Mesenchymal stem cell (in vitro differentiated cells and primary cell): ENCODE measurements at regions not wholly inside any gene's neighbourhood (a gene's known extent, or its start where the extent isn't known, plus 50 kb on each side); places are given as distances from the start of the nearest gene placed in this dataset.

Experiments
- DNase-seq: peaks from one replicate; pipeline ENCODE4 v3.0.0-alpha.2; 2013
- H2AFZ ChIP-seq: one replicate; pipeline ENCODE4 v1.6.1; 2013; ENCODE audit warnings: low read depth, mild to moderate bottlenecking, control low read depth, inconsistent platforms, low read length, moderate library complexity
- H2AK5ac ChIP-seq: 2 replicates; pipeline ENCODE4 v1.6.1; 2013; ENCODE audit warnings: low read length, moderate library complexity, mild to moderate bottlenecking, inconsistent platforms; ENCODE audit not compliant: severe bottlenecking
- H2BK120ac ChIP-seq: one replicate; pipeline ENCODE4 v1.6.1; 2013; ENCODE audit warnings: low read depth, mild to moderate bottlenecking, inconsistent platforms, low read length, moderate library complexity
- H2BK12ac ChIP-seq, 2 experiments: one replicate each; pipeline ENCODE4 v1.6.1; 2013; ENCODE audit warnings: inconsistent platforms in 2 of 2, low read length in 2 of 2, mild to moderate bottlenecking in 2 of 2, moderate library complexity in 2 of 2, control low read depth in 1 of 2
- H2BK15ac ChIP-seq: one replicate; pipeline ENCODE4 v1.6.1; 2013; ENCODE audit warnings: mild to moderate bottlenecking, low read depth, inconsistent platforms; ENCODE audit not compliant: poor library complexity, severe bottlenecking
- H2BK5ac ChIP-seq: 2 replicates; pipeline ENCODE4 v1.6.1; 2013; ENCODE audit warnings: low read depth, mild to moderate bottlenecking, low read length, control low read depth, inconsistent platforms; ENCODE audit not compliant: poor library complexity, severe bottlenecking
- H3K14ac ChIP-seq, 2 experiments: one replicate each; pipeline ENCODE4 v1.6.1; 2013; ENCODE audit warnings: inconsistent platforms in 2 of 2, low read length in 2 of 2, control low read depth in 1 of 2, mild to moderate bottlenecking in 1 of 2, moderate library complexity in 1 of 2
- H3K18ac ChIP-seq, 2 experiments: one replicate each; pipeline ENCODE4 v1.6.1; 2013; ENCODE audit warnings: inconsistent platforms in 2 of 2, low read length in 2 of 2, control low read depth in 1 of 2, low read depth in 1 of 2, mild to moderate bottlenecking in 1 of 2
- H3K23ac ChIP-seq, 2 experiments: one replicate each; pipeline ENCODE4 v1.6.1; 2013; ENCODE audit warnings: inconsistent platforms in 2 of 2, low read length in 2 of 2, mild to moderate bottlenecking in 2 of 2, moderate library complexity in 2 of 2, control low read depth in 1 of 2
- H3K27ac ChIP-seq: 2 replicates; pipeline ENCODE4 v1.5.1; 2013; ENCODE audit warnings: mild to moderate bottlenecking, moderate library complexity, low read length, control low read depth, inconsistent platforms; ENCODE audit not compliant: poor library complexity, severe bottlenecking
- H3K27me3 ChIP-seq, 2 experiments: 2 replicates each; pipeline versions ENCODE4 v1.6.1 to v1.7.0; 2013; ENCODE audit warnings: low read length in 2 of 2, mild to moderate bottlenecking in 2 of 2, moderate library complexity in 2 of 2, control low read depth in 1 of 2, inconsistent platforms in 1 of 2; ENCODE audit not compliant: control insufficient read depth in 1 of 2, insufficient read depth in 1 of 2
- H3K36me3 ChIP-seq, 2 experiments: 2 replicates each; pipeline versions ENCODE4 v1.6.1 to v1.7.0; 2013; ENCODE audit warnings: low read length in 2 of 2, control low read depth in 1 of 2, inconsistent platforms in 1 of 2, low read depth in 1 of 2, mild to moderate bottlenecking in 1 of 2; ENCODE audit not compliant: insufficient read depth in 2 of 2, control insufficient read depth in 1 of 2
- H3K4ac ChIP-seq, 2 experiments: one replicate each; pipeline ENCODE4 v1.6.1; 2013; ENCODE audit warnings: inconsistent platforms in 2 of 2, low read length in 2 of 2, mild to moderate bottlenecking in 2 of 2, moderate library complexity in 2 of 2, control low read depth in 1 of 2, low read depth in 1 of 2
- H3K4me1 ChIP-seq: 2 replicates; pipeline ENCODE4 v1.6.1; 2013; ENCODE audit warnings: low read depth, low read length, control low read depth; ENCODE audit not compliant: control insufficient read depth, insufficient read depth
- H3K4me2 ChIP-seq: 2 replicates; pipeline ENCODE4 v1.6.1; 2013; ENCODE audit warnings: low read length, mild to moderate bottlenecking, inconsistent platforms; ENCODE audit not compliant: poor library complexity, severe bottlenecking
- H3K4me3 ChIP-seq, 2 experiments: 2 replicates each; pipeline versions ENCODE4 v1.5.1 to v1.7.0; 2013; ENCODE audit warnings: low read length in 2 of 2, mild to moderate bottlenecking in 2 of 2, control low read depth in 1 of 2, low read depth in 1 of 2; ENCODE audit not compliant: insufficient read depth in 1 of 2
- H3K79me1 ChIP-seq: replicated peaks from 2 replicates; pipeline ENCODE4 v1.6.1; 2013; ENCODE audit warnings: mild to moderate bottlenecking, control low read depth, low read length, inconsistent platforms; ENCODE audit not compliant: poor library complexity, severe bottlenecking
- H3K9ac ChIP-seq: 2 replicates; pipeline ENCODE4 v1.7.0; 2013; ENCODE audit warnings: mild to moderate bottlenecking, low read length, moderate library complexity
- H3K9me3 ChIP-seq: 2 replicates; pipeline ENCODE4 v1.7.0; 2013; ENCODE audit warnings: mild to moderate bottlenecking, low read length; ENCODE audit not compliant: control insufficient read depth
- H4K8ac ChIP-seq: one replicate; pipeline ENCODE4 v1.6.1; 2013; ENCODE audit warnings: inconsistent platforms, mild to moderate bottlenecking, low read length, moderate library complexity
- H4K91ac ChIP-seq: one replicate; pipeline ENCODE4 v1.6.1; 2013; ENCODE audit warnings: mild to moderate bottlenecking, low read length, inconsistent platforms
- WGBS: methylation state at CpG from one replicate; pipeline ENCODE4 v1.1.7; 2013; ENCODE audit warnings: mixed read lengths; 5-methylcytosine and 5-hydroxymethylcytosine counted together

DNA sequence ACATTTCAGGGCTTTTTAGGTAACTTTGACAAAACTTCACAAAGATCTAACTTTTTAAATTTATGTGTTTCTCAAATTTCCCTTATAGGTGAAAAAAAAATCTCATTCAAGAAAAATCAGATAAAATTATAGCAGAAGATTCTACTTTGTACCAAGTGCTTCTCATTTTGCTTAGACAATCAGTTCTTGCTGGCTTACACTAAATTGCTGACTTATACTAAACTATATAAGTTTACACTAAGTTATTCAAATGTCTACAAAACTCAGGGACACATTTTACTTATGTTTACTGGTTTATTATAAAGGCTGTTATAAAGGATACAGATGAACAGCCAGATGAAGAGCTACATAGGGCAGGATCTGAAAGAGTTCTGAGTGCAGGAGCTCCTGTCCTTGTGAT is 195.1 kb downstream of the ZPLD1 start:
- Histone ChIP-seq H3K23ac (no peak overlapping the region), H4K91ac (no peak overlapping the region), H2BK15ac (no peak overlapping the region), H2AK5ac (no peak overlapping the region), H3K4me3 (no peak overlapping the region), H3K27ac (no peak overlapping the region), H3K4me2 (no peak overlapping the region), H3K18ac (no peak overlapping the region), H3K9me3 (peaks cover 5% of the 10 kb centered on the region), H2BK120ac (no peak overlapping the region), H4K8ac (no peak overlapping the region), H3K27me3 (no peaks in the 10 kb centered on the region), H3K14ac (no peak overlapping the region), H2BK12ac (no peak overlapping the region), H2BK5ac (no peak overlapping the region), H3K4ac (no peak overlapping the region), H3K9ac (no peak overlapping the region), H2AFZ (no peak overlapping the region), H3K79me1 (no peaks in the 10 kb centered on the region), H3K4me1 (no peaks in the 10 kb centered on the region), H3K36me3 (no peaks in the 10 kb centered on the region)
- DNase-seq, result no peak

DNA sequence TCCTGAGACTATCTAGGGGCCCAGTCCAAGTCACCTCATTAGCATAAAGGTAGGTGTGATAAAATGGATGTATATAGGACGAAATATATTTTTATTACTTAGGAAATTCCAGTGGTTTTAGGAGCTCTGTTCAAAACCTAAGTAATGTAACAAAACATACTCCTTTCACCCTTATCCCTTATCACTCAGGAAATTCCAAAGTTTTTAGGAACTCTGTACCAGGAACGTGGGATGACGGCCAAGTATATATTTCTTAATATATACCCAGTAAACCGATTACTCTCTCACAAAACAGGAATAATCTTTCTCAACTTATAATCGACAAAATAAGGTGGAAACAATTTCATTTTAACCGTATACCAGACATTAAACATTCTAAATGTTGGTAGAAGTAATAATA is 195.7 kb downstream of the ZPLD1 start:
- H3K14ac ChIP-seq, result no peak overlapping the region
- H2BK12ac ChIP-seq, result no peak overlapping the region
- 94% methylated on average over 3 of the region's 6 CpGs for WGBS
- H3K4me2 ChIP-seq, result no peak overlapping the region
- H2BK120ac ChIP-seq, result no peak overlapping the region
- H3K9ac ChIP-seq, result no peak overlapping the region
- H3K18ac ChIP-seq, result no peak overlapping the region
- no peaks in the 10 kb centered on the region for H3K36me3 ChIP-seq
- H2BK5ac ChIP-seq, result no peak overlapping the region
- no peaks in the 10 kb centered on the region for H3K4me1 ChIP-seq
- H3K27me3 ChIP-seq, result no peaks in the 10 kb centered on the region
- H2BK15ac ChIP-seq, result no peak overlapping the region
- no peaks in the 10 kb centered on the region for H3K79me1 ChIP-seq
- no peak overlapping the region for H4K91ac ChIP-seq
- H3K4me3 ChIP-seq, result no peak overlapping the region
- peaks cover 5% of the 10 kb centered on the region for H3K9me3 ChIP-seq
- DNase-seq, result no peak
- H3K23ac ChIP-seq, result no peak overlapping the region
- H3K4ac ChIP-seq, result no peak overlapping the region
- no peak overlapping the region for H2AK5ac ChIP-seq
- no peak overlapping the region for H2AFZ ChIP-seq
- no peak overlapping the region for H4K8ac ChIP-seq
- no peak overlapping the region for H3K27ac ChIP-seq

DNA sequence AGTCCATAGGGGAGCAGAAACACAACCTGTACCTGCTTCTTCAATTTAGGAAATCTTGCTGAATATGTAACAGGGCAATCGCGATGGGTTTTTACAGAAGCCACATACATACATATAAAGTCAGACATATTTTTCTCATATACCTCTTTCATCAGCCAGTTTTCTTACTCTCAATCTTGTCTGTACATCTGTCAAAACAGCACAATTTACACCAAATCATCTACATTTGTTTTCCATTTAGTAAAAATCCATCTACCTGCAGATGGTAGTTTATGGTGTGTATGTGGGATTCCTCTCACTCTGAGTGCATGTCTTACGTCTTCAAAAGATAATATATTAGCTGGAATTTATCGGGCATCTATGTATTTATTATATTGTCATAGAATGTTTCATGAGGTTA is 208.7 kb downstream of the ZPLD1 start:
- Histone ChIP-seq H2AK5ac (no peak overlapping the region), H3K36me3 (no peaks in the 10 kb centered on the region), H3K4me3 (no peak overlapping the region), H2BK15ac (no peak overlapping the region), H3K14ac (no peak overlapping the region), H2AFZ (no peak overlapping the region), H3K4me1 (no peaks in the 10 kb centered on the region), H3K23ac (no peak overlapping the region), H3K9ac (no peak overlapping the region), H2BK5ac (no peak overlapping the region), H3K27ac (no peak overlapping the region), H3K79me1 (no peaks in the 10 kb centered on the region), H3K4ac (no peak overlapping the region), H4K8ac (no peak overlapping the region), H2BK12ac (no peak overlapping the region), H3K9me3 (no peaks in the 10 kb centered on the region), H3K18ac (no peak overlapping the region), H3K27me3 (no peaks in the 10 kb centered on the region), H2BK120ac (no peak overlapping the region), H4K91ac (no peak overlapping the region), H3K4me2 (no peak overlapping the region)
- WGBS, result 97% methylated on average over 2 of the region's 4 CpGs
- DNase-seq, result no peak

DNA sequence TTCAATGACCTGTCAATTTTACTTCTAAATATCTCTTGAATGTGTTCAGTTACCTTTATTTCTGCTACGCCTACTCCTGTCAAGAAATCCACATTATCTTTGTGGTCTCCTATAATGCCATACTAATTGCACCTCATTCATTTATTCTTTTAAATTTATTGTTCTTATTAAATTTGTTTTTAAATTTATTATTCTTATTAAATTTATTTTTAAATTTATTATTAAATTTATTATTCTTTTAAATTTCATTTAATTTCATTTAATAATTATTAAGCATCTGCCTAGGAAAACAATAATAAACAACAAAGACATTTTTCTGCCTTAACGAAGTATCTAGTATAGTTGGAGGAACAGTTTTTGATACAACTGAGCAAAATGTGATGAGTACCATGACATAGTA is 211.7 kb downstream of the ZPLD1 start:
- H3K4ac ChIP-seq, result no peak overlapping the region
- no peak overlapping the region for H2BK120ac ChIP-seq
- no peak overlapping the region for H2AK5ac ChIP-seq
- no peak overlapping the region for H3K23ac ChIP-seq
- no peak overlapping the region for H3K4me2 ChIP-seq
- H2BK5ac ChIP-seq, result no peak overlapping the region
- H3K36me3 ChIP-seq, result no peaks in the 10 kb centered on the region
- H3K27ac ChIP-seq, result no peak overlapping the region
- WGBS, result 86% methylated on average over 1 of the region's 2 CpGs
- H3K4me1 ChIP-seq, result no peaks in the 10 kb centered on the region
- H3K9ac ChIP-seq, result no peak overlapping the region
- H3K4me3 ChIP-seq, result no peak overlapping the region
- H3K9me3 ChIP-seq, result no peaks in the 10 kb centered on the region
- no peak overlapping the region for H2BK15ac ChIP-seq
- H3K14ac ChIP-seq, result no peak overlapping the region
- no peak overlapping the region for H4K91ac ChIP-seq
- H2BK12ac ChIP-seq, result no peak overlapping the region
- H3K18ac ChIP-seq, result no peak overlapping the region
- no peaks in the 10 kb centered on the region for H3K79me1 ChIP-seq
- H3K27me3 ChIP-seq, result no peaks in the 10 kb centered on the region
- DNase-seq, result no peak
- no peak overlapping the region for H2AFZ ChIP-seq
- no peak overlapping the region for H4K8ac ChIP-seq
